ENCODE measurements at regions not wholly inside any gene's neighbourhood (a gene's known extent, or its start where the extent isn't known, plus 50 kb on each side); places are given as distances from the start of the nearest gene placed in this dataset.

- WGBS, 2 donors = 94 to 96% methylated on average over 1 of the region's 1 CpG
- TF ChIP-seq POLR2A (IDR thresholded peaks at IDR 0.05) = no peak
- TF ChIP-seq CTCF (IDR thresholded peaks at IDR 0.05) = no peak
- no peak for TF ChIP-seq EP300 (IDR thresholded peaks at IDR 0.05)
- no peak for TF ChIP-seq POLR2AphosphoS5 (IDR thresholded peaks at IDR 0.05)
- DNase-seq = no peak
- Histone ChIP-seq H3K9me3 (peaks cover 0 to 13% (median 4%) of the 10 kb centered on the region in 4 donors), H3K27me3 (no peaks in the 10 kb centered on the region), H3K4me1 (no peaks in the 10 kb centered on the region), H3K36me3 (no peaks in the 10 kb centered on the region), H3K27ac (no peak overlapping the region), H3K4me3 (no peak overlapping the region)
- ATAC-seq (ENCODE audit: low FRiP score in 2 of 2) = no peak
Observed at GRCh38 chr6:4450237-4450636, 314.9 kb upstream of the ECI2 start.

- ATAC-seq (ENCODE audit: low FRiP score in 2 of 2) = no peak
- DNase-seq = no peak
- Histone ChIP-seq H3K4me3 (no peak overlapping the region), H3K4me1 (no peaks in the 10 kb centered on the region), H3K27ac (no peak overlapping the region), H3K36me3 (no peaks in the 10 kb centered on the region), H3K9me3 (peaks cover 0 to 13% (median 4%) of the 10 kb centered on the region in 4 donors), H3K27me3 (no peaks in the 10 kb centered on the region)
- 95 to 96% methylated on average over 1 of the region's 1 CpG for WGBS, 2 donors
- no peak for TF ChIP-seq POLR2AphosphoS5 (IDR thresholded peaks at IDR 0.05)
- TF ChIP-seq CTCF (IDR thresholded peaks at IDR 0.05) = no peak
- no peak for TF ChIP-seq POLR2A (IDR thresholded peaks at IDR 0.05)
- no peak for TF ChIP-seq EP300 (IDR thresholded peaks at IDR 0.05)
Observed at GRCh38 chr6:4449409-4449808, 314.0 kb upstream of the ECI2 start.

- ATAC-seq (ENCODE audit: low FRiP score in 2 of 2) = no peak
- peaks cover 0 to 13% (median 4%) of the 10 kb centered on the region in 4 donors for H3K9me3 ChIP-seq
- H3K36me3 ChIP-seq = no peaks in the 10 kb centered on the region
- H3K27ac ChIP-seq = no peak overlapping the region
- no peak for DNase-seq
- no peak for TF ChIP-seq POLR2A (IDR thresholded peaks at IDR 0.05)
- no peak for TF ChIP-seq CTCF (IDR thresholded peaks at IDR 0.05)
- H3K27me3 ChIP-seq = no peaks in the 10 kb centered on the region
- no peak overlapping the region for H3K4me3 ChIP-seq
- no peaks in the 10 kb centered on the region for H3K4me1 ChIP-seq
- WGBS, 2 donors = 83 to 92% methylated on average over 3 of the region's 3 CpGs
Observed at GRCh38 chr6:4448841-4449240, 313.5 kb upstream of the ECI2 start.

- H3K9me3 ChIP-seq = peaks cover 0 to 13% (median 4%) of the 10 kb centered on the region in 4 donors
- H3K27me3 ChIP-seq = no peaks in the 10 kb centered on the region
- H3K4me1 ChIP-seq = no peaks in the 10 kb centered on the region
- WGBS, 2 donors = 75 to 82% methylated on average over 5 of the region's 5 CpGs
- H3K4me3 ChIP-seq = no peak overlapping the region
- no peak for TF ChIP-seq EP300 (IDR thresholded peaks at IDR 0.05)
- TF ChIP-seq POLR2AphosphoS5 (IDR thresholded peaks at IDR 0.05) = peak in 1 of 2 donors; percentile 11
- DNase-seq (no peak), ATAC-seq (ENCODE audit: low FRiP score in 2 of 2) (no peak)
- H3K27ac ChIP-seq = no peak overlapping the region
- no peaks in the 10 kb centered on the region for H3K36me3 ChIP-seq
Observed at GRCh38 chr6:4447639-4448330, 312.4 kb upstream of the ECI2 start.

GRCh38 chr6:4446982-4447381 lies 311.6 kb upstream of the ECI2 start:
- TF ChIP-seq EP300 (IDR thresholded peaks at IDR 0.05) (peak in 2 of 4 donors; percentile 40 to 67), CTCF (IDR thresholded peaks at IDR 0.05) (no peak)
- ATAC-seq (ENCODE audit: low FRiP score in 2 of 2) (no peak), DNase-seq (no peak)
- H3K27me3 ChIP-seq = no peaks in the 10 kb centered on the region
- WGBS, 2 donors = 60 to 64% methylated on average over 8 of the region's 8 CpGs
- peaks cover 0 to 9% (median 3%) of the 10 kb centered on the region in 4 donors for H3K9me3 ChIP-seq
- no peak overlapping the region for H3K4me3 ChIP-seq
- H3K36me3 ChIP-seq = no peaks in the 10 kb centered on the region
- no peaks in the 10 kb centered on the region for H3K4me1 ChIP-seq
- no peak overlapping the region for H3K27ac ChIP-seq
